ENCODE measurements at regions not wholly inside any gene's neighbourhood (a gene's known extent, or its start where the extent isn't known, plus 50 kb on each side); places are given as distances from the start of the nearest gene placed in this dataset.

DNA sequence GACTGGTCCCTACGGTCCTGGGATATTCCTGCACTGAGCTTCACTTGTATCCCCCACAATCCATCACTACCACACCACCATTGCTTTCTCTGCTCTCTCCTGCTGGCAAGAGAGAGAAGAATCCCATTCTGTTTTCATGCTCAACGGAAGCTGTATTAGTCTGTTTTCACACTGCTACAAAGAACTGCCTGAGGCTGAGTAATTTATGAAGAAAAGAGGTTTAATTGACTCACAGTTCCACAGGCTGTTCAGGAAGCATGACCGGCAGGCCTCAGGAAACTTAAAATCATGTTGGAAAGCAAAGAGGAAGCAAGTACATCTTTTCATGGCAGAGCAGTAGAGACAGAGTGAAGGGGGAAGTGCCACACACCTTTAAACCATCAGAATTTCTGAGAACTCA is 260.4 kb upstream of the LYZL1 start:
- no peak for DNase-seq (ENCODE audit: low read depth in 3 of 3)

DNA sequence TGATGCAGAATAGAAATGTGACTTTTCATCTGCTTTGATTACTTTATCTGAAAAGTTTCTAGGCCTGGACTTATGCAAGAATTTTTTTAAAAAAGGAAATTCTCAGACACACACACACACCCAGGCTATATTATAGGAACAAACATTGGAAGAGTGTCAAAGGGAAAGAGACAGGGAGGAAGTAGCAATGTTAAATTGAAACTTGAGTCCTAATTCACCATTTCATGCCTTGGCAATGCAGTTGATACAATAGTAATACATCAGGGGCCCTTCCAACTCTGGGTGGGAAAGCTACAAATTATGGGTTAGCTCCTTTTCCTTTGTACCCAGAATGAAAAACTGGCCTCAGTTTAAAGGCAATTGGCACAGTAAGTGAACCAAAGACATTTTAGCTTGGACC is 258.0 kb upstream of the LYZL1 start:
- no peak for DNase-seq (ENCODE audit: low read depth in 3 of 3)

DNA sequence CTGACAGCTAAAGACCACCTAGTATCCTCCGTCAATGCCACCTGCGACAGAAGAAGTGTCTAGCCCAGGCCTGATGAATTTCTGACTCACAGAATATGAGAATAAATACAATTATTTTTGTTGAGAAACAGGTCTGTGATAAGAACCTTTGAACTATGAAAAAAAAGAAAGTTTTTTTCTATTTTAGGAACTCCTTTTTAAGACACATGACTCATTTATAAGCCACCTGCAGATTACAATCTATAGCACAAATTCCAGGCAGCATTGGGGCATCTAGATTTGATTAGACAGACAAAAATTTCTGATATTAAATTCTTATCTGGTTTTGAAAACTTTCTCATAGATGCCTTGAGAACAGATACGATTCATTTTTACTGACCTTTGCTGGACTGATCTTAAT is 256.7 kb upstream of the LYZL1 start:
- no peak for DNase-seq (ENCODE audit: low read depth in 3 of 3)

DNA sequence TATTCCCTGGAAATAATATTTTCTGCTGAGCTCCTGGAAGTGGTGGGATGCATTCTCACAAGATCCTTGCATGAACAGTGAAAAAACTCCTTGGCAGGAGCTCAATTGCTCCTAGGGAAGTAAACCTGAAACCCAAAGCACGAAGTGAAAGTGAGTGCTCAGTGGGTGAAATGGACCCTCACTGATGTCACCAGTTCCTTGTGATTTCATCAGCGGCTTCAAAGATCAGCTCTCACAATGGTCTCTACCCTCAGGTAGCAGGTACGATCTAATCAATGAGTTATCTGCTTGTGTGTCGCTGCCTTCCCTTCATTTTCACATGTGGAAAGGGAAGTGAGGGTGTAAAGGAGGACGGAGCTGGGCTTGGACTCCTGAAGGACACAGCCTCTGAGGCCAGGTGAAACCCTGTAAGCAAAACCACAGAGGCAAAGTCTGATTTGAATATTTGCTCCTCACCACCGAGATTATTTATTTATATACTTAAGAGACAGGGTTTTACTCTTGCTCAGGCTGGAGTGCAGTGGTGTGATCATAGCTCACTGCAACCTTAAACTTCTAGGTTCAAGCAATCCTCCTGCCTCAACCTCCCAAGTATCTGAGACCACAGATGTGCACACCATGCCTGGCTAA is 255.4 kb upstream of the LYZL1 start:
- DNase-seq (ENCODE audit: low read depth in 3 of 3) = no peak

DNA sequence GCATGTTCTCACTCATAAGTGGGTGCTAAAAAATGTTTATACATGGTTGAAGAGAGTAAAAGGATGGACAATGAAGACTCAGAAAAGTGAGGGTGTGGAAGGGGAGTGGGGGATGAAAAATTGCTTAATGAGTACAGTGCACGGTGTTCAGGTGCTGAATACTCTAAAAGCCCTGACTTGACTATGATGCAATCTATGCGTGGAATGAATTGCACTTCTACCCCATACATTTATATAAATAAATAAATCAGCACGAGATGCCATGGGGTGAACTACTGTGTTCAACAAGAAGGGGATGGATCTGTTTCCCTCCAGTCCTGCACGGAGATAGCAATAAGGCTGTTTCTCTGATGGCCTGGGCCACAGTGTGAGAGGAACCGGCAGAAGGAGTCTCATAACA is 254.3 kb upstream of the LYZL1 start:
- no peak for DNase-seq (ENCODE audit: low read depth in 3 of 3)

DNA sequence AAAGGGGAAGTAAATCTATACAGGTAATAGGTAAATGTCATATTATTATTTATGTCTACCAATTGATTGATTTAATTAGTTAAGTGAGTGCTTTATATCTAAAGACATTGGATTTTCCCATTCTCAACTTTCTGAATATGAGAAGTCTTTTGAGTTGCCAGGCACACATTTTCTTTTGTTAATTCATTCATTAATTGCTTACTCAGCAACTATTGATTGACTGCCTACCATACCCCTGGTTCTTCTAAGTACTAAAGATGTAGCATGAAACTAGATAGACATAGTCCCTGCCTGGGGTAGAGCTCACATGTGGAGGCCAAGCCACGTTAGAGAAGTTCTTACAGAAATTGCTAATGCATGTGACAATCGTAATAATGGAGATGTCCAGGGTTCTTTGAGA is 253.1 kb upstream of the LYZL1 start:
- DNase-seq (ENCODE audit: low read depth in 3 of 3) = no peak

DNA sequence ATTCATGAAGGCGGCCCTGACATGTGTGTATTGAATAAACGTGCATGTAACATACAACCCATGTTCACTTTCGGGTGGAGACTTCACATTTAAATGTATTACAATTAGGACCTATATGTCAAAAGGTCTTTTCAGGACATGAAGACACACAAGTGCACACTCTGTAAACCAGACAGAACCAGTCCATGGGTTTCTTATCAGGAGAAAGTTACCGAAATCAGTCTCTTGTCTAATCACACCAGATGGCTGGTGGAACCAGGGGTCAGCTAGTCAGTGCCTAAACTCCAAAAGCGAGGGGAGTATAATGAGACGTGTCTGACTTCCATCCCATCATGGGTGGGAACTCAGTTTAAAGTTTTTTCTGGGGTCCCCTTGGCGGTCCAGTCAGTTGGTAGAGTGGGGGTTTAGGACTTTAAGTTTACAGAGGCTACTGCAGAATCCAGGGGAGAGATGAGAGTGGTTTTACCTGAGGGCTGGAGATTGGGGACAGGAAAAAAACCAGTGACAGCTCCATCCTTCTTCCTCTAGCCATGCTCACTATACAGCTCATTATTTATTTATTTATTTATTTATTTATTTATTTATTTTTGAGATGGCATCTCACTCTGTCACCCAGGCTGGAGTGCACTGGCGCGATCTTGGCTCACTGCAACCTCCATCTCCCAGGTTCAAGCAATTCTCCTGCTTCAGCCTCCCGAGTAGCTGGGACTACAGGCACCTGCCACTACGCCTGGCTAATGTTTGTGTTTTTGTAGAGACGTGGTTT is 251.3 kb upstream of the LYZL1 start:
- DNase-seq (ENCODE audit: low read depth in 3 of 3) = no peak

GRCh38 chr10:29039091-29039490 is 249.8 kb upstream of the LYZL1 start:
- no peak for DNase-seq (ENCODE audit: low read depth in 3 of 3)

DNA sequence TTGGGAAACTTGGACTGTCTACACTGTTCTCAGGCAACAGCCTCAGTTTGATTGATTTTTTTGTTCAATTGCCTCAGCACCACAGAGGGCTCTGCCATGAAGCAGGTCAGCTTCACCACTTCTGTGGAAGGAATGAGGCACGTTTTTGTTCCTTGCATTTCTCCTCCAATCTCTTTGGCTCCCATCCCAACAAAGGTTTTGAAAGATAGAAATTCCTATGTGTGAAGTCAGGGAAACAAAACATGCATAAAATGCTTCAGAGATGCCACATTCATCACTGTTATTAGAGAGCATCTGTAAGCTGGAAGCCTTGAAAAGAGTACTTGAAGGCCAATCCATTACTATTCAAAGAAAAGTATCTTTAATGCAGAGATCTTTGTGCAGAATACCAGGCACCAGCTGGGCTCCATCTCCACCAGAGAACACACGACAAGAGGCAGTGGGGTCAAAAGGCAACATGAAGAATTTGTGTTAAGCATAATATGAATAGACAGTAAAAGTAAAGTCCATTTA is 249.1 kb upstream of the LYZL1 start:
- DNase-seq (ENCODE audit: low read depth in 3 of 3) = no peak

DNA sequence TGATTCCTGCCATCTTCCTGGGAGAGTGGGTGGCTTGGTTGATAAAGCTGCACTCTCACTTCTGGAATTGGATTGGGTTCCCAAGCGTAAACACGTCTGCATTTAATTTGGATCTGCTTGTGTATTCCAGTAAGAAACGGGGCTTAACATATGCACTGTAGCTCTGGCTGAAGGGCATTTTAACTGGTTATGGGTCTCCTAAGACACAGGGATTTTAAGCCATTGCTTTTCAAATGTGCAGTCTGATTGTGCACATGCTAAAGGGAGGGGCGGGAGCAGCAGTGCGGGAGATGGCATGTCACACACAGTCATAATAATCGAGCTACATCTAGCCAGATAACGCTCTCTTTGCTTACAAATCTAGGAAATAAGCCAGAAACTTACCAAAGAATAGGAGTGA is 247.3 kb upstream of the LYZL1 start:
- DNase-seq (ENCODE audit: low read depth in 3 of 3) = no peak

DNA sequence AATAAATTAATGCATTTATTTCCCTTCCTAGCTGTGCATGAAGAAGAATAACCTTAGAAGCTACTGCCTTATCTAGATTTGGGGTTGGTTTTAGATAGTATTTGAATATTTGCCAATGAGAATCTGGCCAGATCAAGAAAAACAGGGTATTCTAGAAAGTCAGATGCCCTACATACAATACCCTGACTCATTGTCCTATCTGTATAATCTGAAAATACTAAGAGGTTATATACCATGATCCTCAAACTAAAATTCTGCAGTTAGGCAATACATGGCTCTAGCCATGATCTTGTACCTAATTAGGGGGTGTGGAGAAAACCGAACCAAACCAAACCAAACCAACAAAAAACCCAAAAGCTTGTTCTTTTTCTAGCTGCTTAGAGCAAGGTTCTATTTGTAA is 240.4 kb upstream of the LYZL1 start:
- DNase-seq (ENCODE audit: low read depth in 3 of 3) = no peak

DNA sequence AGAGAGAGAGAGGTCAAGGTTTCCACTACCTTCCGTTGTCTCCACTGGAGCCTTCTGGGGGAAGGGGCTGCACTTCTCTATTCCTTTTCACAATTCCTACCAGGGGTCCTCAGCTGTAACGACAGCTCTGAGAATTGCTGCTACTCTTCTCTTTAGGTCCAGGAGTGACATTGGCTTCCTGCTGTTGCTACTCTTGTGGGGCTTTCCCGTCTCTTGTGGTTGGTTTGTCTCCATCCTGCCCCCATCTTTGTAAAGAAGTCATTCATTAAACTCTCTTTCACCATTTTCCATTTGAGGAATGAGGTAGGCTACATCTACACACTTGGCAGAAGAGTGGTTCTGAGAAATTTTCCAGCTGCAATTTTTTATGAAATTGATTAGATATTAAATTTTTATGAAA is 238.8 kb upstream of the LYZL1 start:
- no peak for DNase-seq (ENCODE audit: low read depth in 3 of 3)

DNA sequence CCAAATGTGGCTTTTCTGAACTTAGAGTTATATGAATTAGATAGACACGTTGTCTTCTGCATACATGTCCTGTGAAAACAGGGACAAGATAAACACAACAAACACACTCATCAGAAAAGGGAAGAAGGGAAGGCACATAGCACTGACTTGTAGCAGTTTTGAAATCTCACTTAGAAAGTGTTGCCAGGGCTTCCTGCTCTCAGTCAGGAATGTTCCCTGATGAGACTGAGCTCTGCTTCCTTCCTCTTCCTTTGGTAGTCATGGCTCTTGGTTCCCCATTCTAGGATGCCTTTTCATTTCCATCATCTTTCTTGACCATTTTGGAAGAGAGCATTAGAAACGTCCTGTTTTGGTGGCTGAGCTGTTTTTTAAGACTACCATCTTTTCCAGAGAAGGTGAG is 233.8 kb upstream of the LYZL1 start:
- no peak for DNase-seq (ENCODE audit: low read depth in 3 of 3)

DNA sequence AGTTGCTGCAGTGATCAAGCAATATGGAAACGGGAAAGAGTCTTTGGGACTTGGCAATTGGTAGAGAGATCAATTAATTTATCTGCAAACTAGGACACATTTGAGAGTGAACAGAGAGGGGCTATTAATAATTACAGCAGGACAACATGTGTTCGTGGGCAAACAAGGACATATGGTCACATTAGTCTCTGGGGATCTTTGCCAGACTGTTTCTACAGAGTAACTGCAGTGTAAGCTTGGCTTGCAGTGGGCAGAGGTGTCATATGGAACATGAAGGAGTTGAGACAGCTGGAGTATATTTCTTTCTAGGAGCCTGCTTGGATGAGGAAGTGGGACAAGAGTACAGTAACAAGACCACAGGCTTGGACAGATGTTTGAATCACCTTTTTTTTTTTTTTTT is 232.1 kb upstream of the LYZL1 start:
- DNase-seq (ENCODE audit: low read depth in 3 of 3) = no peak

- no peak for DNase-seq (ENCODE audit: low read depth in 3 of 3)
Measured at GRCh38 chr10:29057822-29058331, 231.0 kb upstream of the LYZL1 start.

- no peak for DNase-seq (ENCODE audit: low read depth in 3 of 3)
Measured at GRCh38 chr10:29063806-29064644, 224.8 kb upstream of the LYZL1 start.

- DNase-seq (ENCODE audit: low read depth in 3 of 3) = no peak
Measured at GRCh38 chr10:29064680-29065079, 224.2 kb upstream of the LYZL1 start.

DNA sequence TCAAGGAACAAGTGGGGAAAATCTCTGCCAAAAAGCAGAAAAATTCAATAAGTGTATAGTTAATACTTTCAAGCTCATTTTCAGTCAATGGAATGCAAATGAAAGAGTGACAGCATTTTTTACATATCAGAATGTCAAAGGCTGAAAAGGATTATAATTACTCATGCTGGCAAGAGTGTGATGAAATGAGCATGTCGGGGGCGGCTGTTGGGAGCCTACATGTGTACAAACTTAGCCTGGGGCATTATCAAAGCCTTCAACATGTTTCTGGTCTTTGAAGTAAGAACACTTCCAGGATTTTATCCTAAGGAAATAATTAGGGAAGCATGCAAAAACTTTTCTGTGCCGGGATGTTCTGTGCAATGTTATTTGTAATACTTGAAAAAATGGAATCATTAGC is 221.7 kb upstream of the LYZL1 start:
- DNase-seq (ENCODE audit: low read depth in 3 of 3) = no peak

DNA sequence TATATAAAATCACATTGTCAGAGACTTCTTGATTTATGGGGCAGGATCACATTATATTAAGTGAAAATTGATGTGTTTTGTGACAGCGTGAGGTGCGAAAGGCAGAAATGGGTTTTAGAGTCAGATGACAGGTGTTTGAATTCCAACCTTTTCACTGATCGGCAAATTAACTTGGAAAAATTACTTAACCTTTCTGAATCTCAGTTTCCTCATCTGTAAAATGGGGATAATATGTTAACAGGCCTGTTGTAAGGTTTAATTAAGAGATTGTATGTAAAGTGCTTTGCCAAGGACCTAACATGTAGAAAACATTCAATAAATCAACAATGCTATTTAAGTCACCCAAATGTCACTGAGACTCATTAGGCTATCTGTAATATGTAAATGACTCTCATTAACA is 221.2 kb upstream of the LYZL1 start:
- DNase-seq (ENCODE audit: low read depth in 3 of 3) = no peak

DNA sequence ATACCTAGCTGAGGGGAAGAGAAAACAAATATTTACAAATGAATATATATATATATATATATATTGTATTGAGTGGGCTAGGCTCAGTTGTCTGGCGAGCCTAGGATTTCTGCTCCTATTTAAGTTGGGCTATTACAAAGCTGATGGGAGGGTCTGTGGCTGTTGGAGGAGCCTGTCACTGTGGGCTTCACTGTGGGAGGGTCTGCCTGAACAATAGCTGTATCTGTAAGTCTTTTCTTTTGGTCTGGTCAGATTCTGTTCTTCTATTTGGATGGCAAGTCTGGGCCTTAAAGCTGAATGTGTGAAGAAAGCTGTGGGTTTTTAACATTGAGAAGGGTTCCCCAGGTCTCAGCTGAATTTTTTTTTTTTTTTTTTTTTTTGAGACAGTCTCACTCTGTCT is 220.6 kb upstream of the LYZL1 start:
- no peak for DNase-seq (ENCODE audit: low read depth in 3 of 3)

- DNase-seq (ENCODE audit: low read depth in 3 of 3) = no peak
Measured at GRCh38 chr10:29068966-29069365, 219.9 kb upstream of the LYZL1 start.

GRCh38 chr10:29069941-29070340 is 218.9 kb upstream of the LYZL1 start:
- no peak for DNase-seq (ENCODE audit: low read depth in 3 of 3)

All from stimulated activated CD4-positive, alpha-beta T cell treated with anti-CD3 and anti-CD28 coated beads, TNF-alpha, amount 100 ng/mL, for 4 hours (primary cell).